ENCODE measurements at regions not wholly inside any gene's neighbourhood (a gene's known extent, or its start where the extent isn't known, plus 50 kb on each side); places are given as distances from the start of the nearest gene placed in this dataset.

DNA sequence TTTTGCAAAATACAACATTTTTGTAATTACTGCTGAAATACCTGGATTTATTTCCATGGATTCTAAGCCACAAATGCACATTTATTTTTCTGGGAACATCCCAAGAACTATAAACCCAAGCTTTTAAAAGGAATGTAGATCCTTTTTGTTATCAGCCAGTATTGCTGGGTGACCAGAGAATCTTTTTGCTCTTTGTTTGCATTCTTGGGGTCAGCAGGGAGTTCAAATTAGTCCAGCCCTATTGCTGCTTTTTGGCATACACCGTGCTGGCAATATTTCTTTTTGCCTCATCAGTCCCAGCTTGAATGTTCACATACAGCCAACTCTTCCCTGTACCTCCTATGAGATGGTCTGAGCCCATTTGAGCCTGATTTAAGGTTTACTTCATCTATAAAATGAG is 155.2 kb upstream of the CNR1 start:
- no peak overlapping the region for H3K9ac ChIP-seq (ENCODE audit: control insufficient read depth, insufficient read depth, low read length)
- H2AFZ ChIP-seq (ENCODE audit: control insufficient read depth, low read depth, low read length), result no peak overlapping the region
- ATAC-seq, result no peak
- no peaks in the 10 kb centered on the region for H4K20me1 ChIP-seq (ENCODE audit: control insufficient read depth, insufficient read depth)
- no peak overlapping the region for H3K4me3 ChIP-seq
- no peaks in the 10 kb centered on the region for H3K4me1 ChIP-seq (ENCODE audit: control insufficient read depth, insufficient read depth, low read length)
- H3K4me2 ChIP-seq (ENCODE audit: control insufficient read depth, insufficient read depth), result no peak overlapping the region
- no peaks in the 10 kb centered on the region for H3K9me3 ChIP-seq (replicated peaks; ENCODE audit: control insufficient read depth, insufficient read depth, low read length)
- CTCF ChIA-PET, result interaction anchor here (1.5 kb wide), 1 partner anchor 8 kb away, joined by 4 read pairs; no protein-coding TSS in a partner anchor
- H3K27me3 ChIP-seq (replicated peaks in 1 of 2; ENCODE audit: control insufficient read depth in 2 of 2, insufficient read depth in 2 of 2, low read length in 1 of 2), result no peaks in the 10 kb centered on the region
- H3K27ac ChIP-seq (ENCODE audit: control insufficient read depth, insufficient read depth), result no peak overlapping the region
- RAD21 ChIA-PET (ENCODE audit: unreplicated experiment), result no interaction called here
- no peak for DNase-seq (ENCODE audit: low read depth, low spot score)
- POLR2A ChIA-PET, result no interaction called here
- FAIRE-seq, result no peak
- no TSS peak for BruUV-seq (replicated peaks)
- WGBS (ENCODE audit: insufficient coverage, insufficient replicate concordance, low lambda C conversion rate, missing lambda C conversion rate), result 33% methylated on average over 1 of the region's 1 CpG
- TF ChIP-seq, protein P1, sequence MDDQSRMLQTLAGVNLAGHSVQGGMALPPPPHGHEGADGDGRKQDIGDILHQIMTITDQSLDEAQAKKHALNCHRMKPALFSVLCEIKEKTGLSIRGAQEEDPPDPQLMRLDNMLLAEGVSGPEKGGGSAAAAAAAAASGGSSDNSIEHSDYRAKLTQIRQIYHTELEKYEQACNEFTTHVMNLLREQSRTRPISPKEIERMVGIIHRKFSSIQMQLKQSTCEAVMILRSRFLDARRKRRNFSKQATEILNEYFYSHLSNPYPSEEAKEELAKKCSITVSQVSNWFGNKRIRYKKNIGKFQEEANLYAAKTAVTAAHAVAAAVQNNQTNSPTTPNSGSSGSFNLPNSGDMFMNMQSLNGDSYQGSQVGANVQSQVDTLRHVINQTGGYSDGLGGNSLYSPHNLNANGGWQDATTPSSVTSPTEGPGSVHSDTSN (IDR thresholded peaks at IDR 0.05; ENCODE audit: insufficient replicate concordance, low read depth, low read length), result no peak
- TF ChIP-seq IRF4 (IDR thresholded peaks at IDR 0.05; ENCODE audit: low read depth, low read length) (no peak), RELA (IDR thresholded peaks at IDR 0.05; ENCODE audit: borderline replicate concordance, partially characterized antibody) (no peak), TBL1XR1 (IDR thresholded peaks at IDR 0.05; ENCODE audit: low read depth, low read length) (no peak), POLR2AphosphoS2 (IDR thresholded peaks at IDR 0.05; ENCODE audit: low read depth, low read length) (no peak), SMAD5 (IDR thresholded peaks at IDR 0.05; ENCODE audit: low read depth) (no peak), STAT3 (IDR thresholded peaks at IDR 0.05; ENCODE audit: low read depth, low read length) (no peak), CEBPB (IDR thresholded peaks at IDR 0.05; ENCODE audit: borderline replicate concordance in 1 of 2, low read depth in 2 of 2, low read length in 2 of 2) (no peak), POLR2AphosphoS5 (IDR thresholded peaks at IDR 0.05; ENCODE audit: low read length) (no peak), ZSCAN29 (IDR thresholded peaks at IDR 0.05) (no peak)
- TF ChIP-seq, protein P2, sequence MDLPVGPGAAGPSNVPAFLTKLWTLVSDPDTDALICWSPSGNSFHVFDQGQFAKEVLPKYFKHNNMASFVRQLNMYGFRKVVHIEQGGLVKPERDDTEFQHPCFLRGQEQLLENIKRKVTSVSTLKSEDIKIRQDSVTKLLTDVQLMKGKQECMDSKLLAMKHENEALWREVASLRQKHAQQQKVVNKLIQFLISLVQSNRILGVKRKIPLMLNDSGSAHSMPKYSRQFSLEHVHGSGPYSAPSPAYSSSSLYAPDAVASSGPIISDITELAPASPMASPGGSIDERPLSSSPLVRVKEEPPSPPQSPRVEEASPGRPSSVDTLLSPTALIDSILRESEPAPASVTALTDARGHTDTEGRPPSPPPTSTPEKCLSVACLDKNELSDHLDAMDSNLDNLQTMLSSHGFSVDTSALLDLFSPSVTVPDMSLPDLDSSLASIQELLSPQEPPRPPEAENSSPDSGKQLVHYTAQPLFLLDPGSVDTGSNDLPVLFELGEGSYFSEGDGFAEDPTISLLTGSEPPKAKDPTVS (IDR thresholded peaks at IDR 0.05; ENCODE audit: low read depth, low read length), result no peak
- TF ChIP-seq, protein P3, sequence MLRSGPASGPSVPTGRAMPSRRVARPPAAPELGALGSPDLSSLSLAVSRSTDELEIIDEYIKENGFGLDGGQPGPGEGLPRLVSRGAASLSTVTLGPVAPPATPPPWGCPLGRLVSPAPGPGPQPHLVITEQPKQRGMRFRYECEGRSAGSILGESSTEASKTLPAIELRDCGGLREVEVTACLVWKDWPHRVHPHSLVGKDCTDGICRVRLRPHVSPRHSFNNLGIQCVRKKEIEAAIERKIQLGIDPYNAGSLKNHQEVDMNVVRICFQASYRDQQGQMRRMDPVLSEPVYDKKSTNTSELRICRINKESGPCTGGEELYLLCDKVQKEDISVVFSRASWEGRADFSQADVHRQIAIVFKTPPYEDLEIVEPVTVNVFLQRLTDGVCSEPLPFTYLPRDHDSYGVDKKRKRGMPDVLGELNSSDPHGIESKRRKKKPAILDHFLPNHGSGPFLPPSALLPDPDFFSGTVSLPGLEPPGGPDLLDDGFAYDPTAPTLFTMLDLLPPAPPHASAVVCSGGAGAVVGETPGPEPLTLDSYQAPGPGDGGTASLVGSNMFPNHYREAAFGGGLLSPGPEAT (IDR thresholded peaks at IDR 0.05; ENCODE audit: low read depth), result no peak
- TF ChIP-seq, protein P4, sequence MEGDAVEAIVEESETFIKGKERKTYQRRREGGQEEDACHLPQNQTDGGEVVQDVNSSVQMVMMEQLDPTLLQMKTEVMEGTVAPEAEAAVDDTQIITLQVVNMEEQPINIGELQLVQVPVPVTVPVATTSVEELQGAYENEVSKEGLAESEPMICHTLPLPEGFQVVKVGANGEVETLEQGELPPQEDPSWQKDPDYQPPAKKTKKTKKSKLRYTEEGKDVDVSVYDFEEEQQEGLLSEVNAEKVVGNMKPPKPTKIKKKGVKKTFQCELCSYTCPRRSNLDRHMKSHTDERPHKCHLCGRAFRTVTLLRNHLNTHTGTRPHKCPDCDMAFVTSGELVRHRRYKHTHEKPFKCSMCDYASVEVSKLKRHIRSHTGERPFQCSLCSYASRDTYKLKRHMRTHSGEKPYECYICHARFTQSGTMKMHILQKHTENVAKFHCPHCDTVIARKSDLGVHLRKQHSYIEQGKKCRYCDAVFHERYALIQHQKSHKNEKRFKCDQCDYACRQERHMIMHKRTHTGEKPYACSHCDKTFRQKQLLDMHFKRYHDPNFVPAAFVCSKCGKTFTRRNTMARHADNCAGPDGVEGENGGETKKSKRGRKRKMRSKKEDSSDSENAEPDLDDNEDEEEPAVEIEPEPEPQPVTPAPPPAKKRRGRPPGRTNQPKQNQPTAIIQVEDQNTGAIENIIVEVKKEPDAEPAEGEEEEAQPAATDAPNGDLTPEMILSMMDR (IDR thresholded peaks at IDR 0.05 in 2 of 3, conservative IDR thresholded peaks at IDR 0.05 in 1 of 3; ENCODE audit: control insufficient read depth in 2 of 3, extremely low read depth in 1 of 3, insufficient read depth in 1 of 3, low read depth in 3 of 3, low read length in 3 of 3), result no peak
- TF ChIP-seq, protein P5, sequence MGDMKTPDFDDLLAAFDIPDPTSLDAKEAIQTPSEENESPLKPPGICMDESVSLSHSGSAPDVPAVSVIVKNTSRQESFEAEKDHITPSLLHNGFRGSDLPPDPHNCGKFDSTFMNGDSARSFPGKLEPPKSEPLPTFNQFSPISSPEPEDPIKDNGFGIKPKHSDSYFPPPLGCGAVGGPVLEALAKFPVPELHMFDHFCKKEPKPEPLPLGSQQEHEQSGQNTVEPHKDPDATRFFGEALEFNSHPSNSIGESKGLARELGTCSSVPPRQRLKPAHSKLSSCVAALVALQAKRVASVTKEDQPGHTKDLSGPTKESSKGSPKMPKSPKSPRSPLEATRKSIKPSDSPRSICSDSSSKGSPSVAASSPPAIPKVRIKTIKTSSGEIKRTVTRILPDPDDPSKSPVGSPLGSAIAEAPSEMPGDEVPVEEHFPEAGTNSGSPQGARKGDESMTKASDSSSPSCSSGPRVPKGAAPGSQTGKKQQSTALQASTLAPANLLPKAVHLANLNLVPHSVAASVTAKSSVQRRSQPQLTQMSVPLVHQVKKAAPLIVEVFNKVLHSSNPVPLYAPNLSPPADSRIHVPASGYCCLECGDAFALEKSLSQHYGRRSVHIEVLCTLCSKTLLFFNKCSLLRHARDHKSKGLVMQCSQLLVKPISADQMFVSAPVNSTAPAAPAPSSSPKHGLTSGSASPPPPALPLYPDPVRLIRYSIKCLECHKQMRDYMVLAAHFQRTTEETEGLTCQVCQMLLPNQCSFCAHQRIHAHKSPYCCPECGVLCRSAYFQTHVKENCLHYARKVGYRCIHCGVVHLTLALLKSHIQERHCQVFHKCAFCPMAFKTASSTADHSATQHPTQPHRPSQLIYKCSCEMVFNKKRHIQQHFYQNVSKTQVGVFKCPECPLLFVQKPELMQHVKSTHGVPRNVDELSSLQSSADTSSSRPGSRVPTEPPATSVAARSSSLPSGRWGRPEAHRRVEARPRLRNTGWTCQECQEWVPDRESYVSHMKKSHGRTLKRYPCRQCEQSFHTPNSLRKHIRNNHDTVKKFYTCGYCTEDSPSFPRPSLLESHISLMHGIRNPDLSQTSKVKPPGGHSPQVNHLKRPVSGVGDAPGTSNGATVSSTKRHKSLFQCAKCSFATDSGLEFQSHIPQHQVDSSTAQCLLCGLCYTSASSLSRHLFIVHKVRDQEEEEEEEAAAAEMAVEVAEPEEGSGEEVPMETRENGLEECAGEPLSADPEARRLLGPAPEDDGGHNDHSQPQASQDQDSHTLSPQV (IDR thresholded peaks at IDR 0.05), result no peak
- H3K79me2 ChIP-seq (ENCODE audit: control insufficient read depth, insufficient read depth, low read length), result no peaks in the 10 kb centered on the region
- intact Hi-C loops (cut with micrococcal nuclease; ENCODE audit: unreplicated experiment), result no loop called here
- no peaks in the 10 kb centered on the region for H3K36me3 ChIP-seq (ENCODE audit: control insufficient read depth in 2 of 2, insufficient read depth in 2 of 2, low read length in 1 of 2)
- SMC1A ChIA-PET (ENCODE audit: uncharacterized antibody, unreplicated experiment), result interaction anchor here (0.9 to 1.3 kb wide), 2 partner anchors 9 to 12 kb away, joined by 3 read pairs; no protein-coding TSS in a partner anchor
- in situ Hi-C loops (cut with MboI), result no loop called here
